Right lobe of liver (tissue), 4 donors: ENCODE measurements at regions not wholly inside any gene's neighbourhood (a gene's known extent, or its start where the extent isn't known, plus 50 kb on each side); places are given as distances from the start of the nearest gene placed in this dataset.

Experiments used
- POLR2A ChIP-seq: fragments of 450-650 bp; IDR thresholded peaks from one replicate; pipeline ENCODE4 v1.6.1; 2017; ENCODE audit warnings: antibody characterized with exemption, mild to moderate bottlenecking
- TF ChIP-seq, protein P1 (sequence below), 4 donors: fragments of 200-600 bp in 3 of 4; fragments of 450-650 bp in 1 of 4; IDR thresholded peaks; one replicate each; pipeline versions ENCODE4 v1.5.1 to v1.8.0; 2016 to 2022; ENCODE audit warnings: antibody characterized with exemption in 4 of 4, mild to moderate bottlenecking in 2 of 4
- donor health status: DM: no; HTN: no; CAD: no.
- donor health status: DM: no; HTN: no; CAD: no.
- donor health status: DM: no; HTN: yes; CAD: no.

DNA sequence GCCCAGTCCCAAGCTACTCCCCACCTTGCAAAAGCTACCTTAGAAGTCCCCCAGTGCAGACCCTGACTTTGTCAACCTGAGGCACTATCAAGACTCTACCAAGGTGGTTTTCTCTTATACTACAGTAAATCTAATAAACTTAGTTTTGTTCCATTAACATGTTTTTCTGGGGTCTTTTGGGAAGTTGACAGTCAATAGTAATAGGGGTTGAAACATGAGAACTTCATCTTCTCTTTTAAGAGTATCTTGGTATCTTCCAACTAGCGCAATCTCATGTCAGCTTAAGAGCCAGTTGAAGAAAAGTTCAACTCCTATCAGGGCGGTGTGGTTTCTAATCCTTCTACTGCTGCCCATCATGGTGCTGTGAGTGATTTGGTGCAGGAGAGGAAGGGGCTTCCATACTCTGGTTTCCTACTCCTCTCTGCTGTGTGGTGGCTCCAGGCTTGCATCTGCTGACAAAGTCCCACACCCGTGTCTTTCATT is 164.2 kb downstream of the FOXA2 start:
- TF ChIP-seq, protein P1, sequence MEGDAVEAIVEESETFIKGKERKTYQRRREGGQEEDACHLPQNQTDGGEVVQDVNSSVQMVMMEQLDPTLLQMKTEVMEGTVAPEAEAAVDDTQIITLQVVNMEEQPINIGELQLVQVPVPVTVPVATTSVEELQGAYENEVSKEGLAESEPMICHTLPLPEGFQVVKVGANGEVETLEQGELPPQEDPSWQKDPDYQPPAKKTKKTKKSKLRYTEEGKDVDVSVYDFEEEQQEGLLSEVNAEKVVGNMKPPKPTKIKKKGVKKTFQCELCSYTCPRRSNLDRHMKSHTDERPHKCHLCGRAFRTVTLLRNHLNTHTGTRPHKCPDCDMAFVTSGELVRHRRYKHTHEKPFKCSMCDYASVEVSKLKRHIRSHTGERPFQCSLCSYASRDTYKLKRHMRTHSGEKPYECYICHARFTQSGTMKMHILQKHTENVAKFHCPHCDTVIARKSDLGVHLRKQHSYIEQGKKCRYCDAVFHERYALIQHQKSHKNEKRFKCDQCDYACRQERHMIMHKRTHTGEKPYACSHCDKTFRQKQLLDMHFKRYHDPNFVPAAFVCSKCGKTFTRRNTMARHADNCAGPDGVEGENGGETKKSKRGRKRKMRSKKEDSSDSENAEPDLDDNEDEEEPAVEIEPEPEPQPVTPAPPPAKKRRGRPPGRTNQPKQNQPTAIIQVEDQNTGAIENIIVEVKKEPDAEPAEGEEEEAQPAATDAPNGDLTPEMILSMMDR (IDR thresholded peaks at IDR 0.05), result no peak
- no peak for TF ChIP-seq POLR2A
